ENCODE measurements at regions not wholly inside any gene's neighbourhood (a gene's known extent, or its start where the extent isn't known, plus 50 kb on each side); places are given as distances from the start of the nearest gene placed in this dataset.

GRCh38 chr2:176526995-176527901 lies 258.0 kb downstream of the MTX2 start:
- no peak for DNase-seq (ENCODE audit: low spot score in 2 of 2)
- Histone ChIP-seq H3K27ac (no peak overlapping the region), H3K36me3 (no peaks in the 10 kb centered on the region), H3K4me1 (peaks cover 0 to 25% (median 4%) of the 10 kb centered on the region in 4 donors), H3K27me3 (no peaks in the 10 kb centered on the region), H3K4me3 (no peak overlapping the region), H3K9me3 (no peaks in the 10 kb centered on the region)
- TF ChIP-seq EP300 (IDR thresholded peaks at IDR 0.05) (no peak), CTCF (IDR thresholded peaks at IDR 0.05) (no peak), POLR2A (IDR thresholded peaks at IDR 0.05) (no peak)
- 55 to 72% methylated on average over 6 of the region's 6 CpGs for WGBS, 2 donors

GRCh38 chr2:176531608-176532007 lies 262.4 kb downstream of the MTX2 start:
- Histone ChIP-seq H3K4me3 (no peak overlapping the region), H3K27ac (no peak overlapping the region), H3K9me3 (no peaks in the 10 kb centered on the region), H3K4me1 (peaks cover 0 to 21% (median 0%) of the 10 kb centered on the region in 4 donors), H3K36me3 (no peaks in the 10 kb centered on the region), H3K27me3 (no peaks in the 10 kb centered on the region)
- DNase-seq (ENCODE audit: low spot score in 2 of 2): no peak
- 83 to 92% methylated on average over 4 of the region's 4 CpGs for WGBS, 2 donors
- no peak for TF ChIP-seq CTCF (IDR thresholded peaks at IDR 0.05)
- TF ChIP-seq EP300 (IDR thresholded peaks at IDR 0.05): no peak
- no peak for TF ChIP-seq POLR2A (IDR thresholded peaks at IDR 0.05)

- Histone ChIP-seq H3K27me3 (no peaks in the 10 kb centered on the region), H3K4me1 (peaks cover 0 to 10% (median 0%) of the 10 kb centered on the region in 4 donors), H3K36me3 (no peaks in the 10 kb centered on the region), H3K9me3 (no peaks in the 10 kb centered on the region), H3K27ac (no peak overlapping the region), H3K4me3 (no peak overlapping the region)
- no peak for DNase-seq (ENCODE audit: low spot score in 2 of 2)
- TF ChIP-seq EP300 (IDR thresholded peaks at IDR 0.05) (no peak), POLR2A (IDR thresholded peaks at IDR 0.05) (no peak), CTCF (IDR thresholded peaks at IDR 0.05) (no peak)
- 86 to 87% methylated on average over 4 of the region's 4 CpGs for WGBS, 2 donors
Observed at GRCh38 chr2:176533505-176534193, 264.4 kb downstream of the MTX2 start.

- H3K36me3 ChIP-seq: no peaks in the 10 kb centered on the region
- H3K27ac ChIP-seq: no peak overlapping the region
- no peak overlapping the region for H3K4me3 ChIP-seq
- DNase-seq (ENCODE audit: low spot score in 2 of 2): no peak
- peaks cover 0 to 10% (median 0%) of the 10 kb centered on the region in 4 donors for H3K4me1 ChIP-seq
- WGBS, 2 donors: 65 to 69% methylated on average over 9 of the region's 9 CpGs
- no peak for TF ChIP-seq CTCF (IDR thresholded peaks at IDR 0.05)
- no peak for TF ChIP-seq EP300 (IDR thresholded peaks at IDR 0.05)
- no peak for TF ChIP-seq POLR2A (IDR thresholded peaks at IDR 0.05)
- no peaks in the 10 kb centered on the region for H3K9me3 ChIP-seq
- H3K27me3 ChIP-seq: no peaks in the 10 kb centered on the region
Observed at GRCh38 chr2:176534798-176535466, 265.7 kb downstream of the MTX2 start.
